GM04503 (cell line): ENCODE measurements at regions not wholly inside any gene's neighbourhood (a gene's known extent, or its start where the extent isn't known, plus 50 kb on each side); places are given as distances from the start of the nearest gene placed in this dataset.
"Not testable (repeated sequence)": the region's sequence is repeated elsewhere in the genome, so short reads cannot be mapped to it uniquely, and the experiment has no call there.

Experiments
- DNase-seq: peaks from one replicate; pipeline ENCODE4 v3.0.0-alpha.2; 2012; ENCODE audit warnings: low read depth

DNA sequence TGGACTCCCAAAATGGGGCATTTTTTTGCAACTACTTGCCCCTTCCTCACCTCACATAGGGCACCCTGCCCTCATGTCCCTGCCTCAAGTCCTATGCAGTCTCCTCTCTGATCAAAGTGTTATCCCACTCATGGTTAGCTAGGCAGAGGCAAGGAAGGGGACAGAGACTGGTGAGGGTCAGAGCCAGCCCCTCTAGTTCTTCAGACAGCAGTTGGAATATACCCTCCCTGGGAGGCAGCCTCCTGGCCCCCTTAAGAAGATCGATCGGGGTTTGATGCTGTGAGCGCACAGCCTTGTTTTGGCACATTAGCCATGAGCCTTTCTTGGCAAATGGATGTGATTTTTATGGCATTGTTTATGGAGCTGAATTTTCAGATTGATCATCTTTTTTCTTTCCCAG, 436.9 kb downstream of the BUD13 start:
- no peak for DNase-seq

DNA sequence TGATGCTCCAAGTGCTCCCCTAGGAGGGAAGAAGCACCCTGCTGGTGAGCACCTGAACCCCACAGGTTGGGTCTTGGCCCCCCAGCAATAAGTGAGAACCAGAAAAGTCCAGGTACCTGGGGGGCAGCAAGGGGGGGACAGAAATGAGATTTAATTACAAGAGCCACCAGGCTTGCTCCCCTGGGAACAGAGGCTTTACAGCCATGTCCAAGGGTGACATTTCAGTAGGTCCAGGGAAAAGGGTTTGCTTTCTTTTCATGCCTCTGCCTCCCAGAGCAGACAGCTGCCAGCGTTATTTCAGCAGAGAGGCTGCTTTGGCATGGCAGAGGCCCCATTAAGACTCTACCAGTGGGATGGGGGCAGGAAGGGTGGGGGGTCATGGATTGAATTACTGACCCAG, 437.7 kb downstream of the BUD13 start:
- DNase-seq = no peak

DNA sequence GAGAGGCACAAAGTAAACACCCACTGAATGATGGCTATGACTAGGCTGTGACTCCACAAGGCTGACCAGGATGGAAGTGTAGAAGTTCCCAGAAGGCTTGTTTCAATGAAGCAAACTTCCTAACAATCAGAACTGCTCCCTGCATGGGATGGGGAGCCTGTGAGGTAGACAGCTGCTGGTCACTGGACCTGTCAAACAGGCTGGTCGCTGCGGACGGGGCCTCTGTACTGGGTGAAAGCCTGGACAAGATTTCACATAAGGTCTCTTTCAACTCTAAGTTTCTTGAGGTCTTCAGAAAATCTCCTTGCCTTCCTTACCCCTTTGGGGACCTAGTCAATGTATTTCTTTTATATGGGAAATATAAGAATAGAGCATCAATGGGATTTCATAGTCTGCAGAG, 438.2 kb downstream of the BUD13 start:
- DNase-seq = no peak

DNA sequence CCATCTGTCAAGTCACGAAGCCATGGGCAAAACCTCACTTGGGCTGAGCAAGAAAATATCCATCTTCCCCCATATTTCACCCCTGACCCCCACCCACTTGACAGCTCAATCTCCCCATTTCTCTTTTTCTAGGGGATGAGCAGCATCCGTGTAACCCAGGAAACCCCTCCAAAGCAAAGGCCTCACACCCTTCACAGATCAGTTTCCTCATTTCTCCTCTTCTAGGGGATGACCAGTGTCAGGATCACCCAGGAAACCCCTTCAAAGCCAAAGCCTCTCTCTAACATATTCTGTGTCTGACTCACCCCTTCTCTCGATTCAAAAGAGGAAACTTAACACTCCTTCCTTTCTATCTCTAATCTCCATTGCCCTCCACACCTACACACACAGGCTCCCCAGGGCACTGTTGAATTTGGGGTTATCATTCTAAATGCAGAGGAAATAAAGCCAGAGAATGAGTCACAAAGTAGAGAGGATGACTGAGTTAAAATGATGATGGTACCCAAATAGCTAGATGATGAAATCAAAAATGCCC, 439.7 kb downstream of the BUD13 start:
- no peak for DNase-seq

DNA sequence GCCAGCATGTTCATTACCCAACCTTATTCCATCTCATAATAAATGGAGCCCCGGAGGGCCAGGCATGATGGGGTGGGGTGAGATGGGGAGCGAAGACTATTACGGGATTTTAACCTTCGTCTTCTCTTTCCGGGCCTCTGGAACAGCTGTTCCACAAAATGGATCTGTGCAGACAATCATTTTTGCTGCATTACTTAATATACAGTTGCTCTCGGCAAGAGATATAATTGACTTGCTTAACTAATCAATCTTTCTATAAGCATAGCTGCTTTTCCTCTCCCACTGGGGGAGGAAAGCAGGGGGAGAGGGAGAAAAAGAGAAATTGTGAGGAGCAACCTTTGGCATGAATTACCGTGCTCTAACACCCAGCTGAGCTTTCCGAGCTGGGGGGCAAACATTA, 440.4 kb downstream of the BUD13 start:
- DNase-seq = no peak

DNA sequence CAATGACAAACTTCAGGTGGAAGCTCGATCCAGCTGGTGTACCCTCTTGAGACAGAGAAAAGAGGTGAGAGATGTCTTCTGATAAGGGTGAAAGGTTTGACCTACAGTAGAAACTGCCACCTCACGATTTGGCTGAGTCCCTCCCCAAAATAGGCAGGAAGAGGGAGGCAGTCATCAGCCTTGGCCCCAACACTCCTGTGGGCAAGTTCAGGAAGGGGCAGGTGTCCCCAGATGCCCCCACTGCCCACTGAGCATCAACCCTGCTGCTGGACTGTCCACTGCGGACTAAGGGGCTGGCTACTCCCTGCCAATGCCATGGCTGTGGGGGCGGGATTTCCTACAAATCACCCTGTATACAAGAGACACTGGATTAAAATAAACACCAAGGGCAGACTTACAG, 441.4 kb downstream of the BUD13 start:
- no peak for DNase-seq

DNA sequence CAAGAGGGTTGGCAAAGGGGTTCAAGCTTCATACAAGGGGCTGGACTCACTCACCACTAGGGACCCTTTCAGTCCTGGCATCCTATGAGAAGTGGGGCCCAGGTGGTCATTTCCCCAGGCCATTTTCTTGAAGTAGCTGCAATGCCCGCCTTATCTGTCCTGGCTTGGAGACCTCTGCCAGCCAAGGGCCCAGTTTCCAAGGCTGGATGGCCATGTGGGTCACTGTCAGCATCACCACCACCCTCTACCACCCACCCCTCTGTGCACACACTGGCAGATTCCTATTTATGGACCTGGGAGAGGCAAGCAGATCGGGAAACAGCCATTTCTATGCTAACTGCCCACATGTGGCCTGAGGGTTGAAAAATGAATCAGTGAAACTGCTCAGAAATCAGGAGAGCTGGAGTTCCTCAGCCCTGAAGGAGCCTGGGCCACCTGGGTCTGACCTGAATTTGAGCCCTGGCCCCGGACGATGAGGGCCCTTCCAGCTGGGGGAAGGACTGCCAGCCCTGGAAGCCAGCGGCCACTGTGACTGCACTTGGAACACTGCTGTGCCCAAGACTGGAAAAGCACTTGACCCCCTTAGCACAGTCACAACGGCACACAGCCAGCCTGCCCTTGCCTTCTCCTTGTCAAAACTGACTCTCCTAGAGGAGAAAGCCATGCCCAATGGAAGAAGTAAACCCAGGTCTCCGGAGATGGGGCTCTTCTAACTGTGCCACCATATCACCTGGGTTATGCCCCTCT, 442.2 kb downstream of the BUD13 start:
- no peak for DNase-seq

GRCh38 chr11:116329354-116330090, 443.3 kb downstream of the BUD13 start:
- DNase-seq = no peak

- DNase-seq = no peak
Observed at GRCh38 chr11:116328851-116329250, 443.9 kb downstream of the BUD13 start.

DNA sequence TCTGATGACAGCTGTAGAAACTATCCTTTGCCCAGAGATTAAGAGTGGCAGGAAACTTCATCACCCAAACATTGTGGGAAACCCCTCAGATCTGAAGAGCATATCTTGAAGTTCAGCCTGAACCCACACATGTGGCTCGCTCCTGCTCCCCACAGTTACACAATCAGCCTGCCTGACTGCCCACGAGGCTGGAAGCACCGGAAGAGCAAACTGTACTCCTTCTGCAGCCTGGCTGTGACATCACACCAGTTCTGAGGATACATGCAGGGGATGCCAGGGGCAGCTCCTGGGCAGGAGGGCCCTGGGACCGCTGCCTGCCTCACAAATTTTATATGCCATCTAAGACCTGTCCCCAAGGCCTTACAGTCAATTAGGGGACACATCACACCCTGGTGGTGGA, 444.4 kb downstream of the BUD13 start:
- DNase-seq = no peak

DNA sequence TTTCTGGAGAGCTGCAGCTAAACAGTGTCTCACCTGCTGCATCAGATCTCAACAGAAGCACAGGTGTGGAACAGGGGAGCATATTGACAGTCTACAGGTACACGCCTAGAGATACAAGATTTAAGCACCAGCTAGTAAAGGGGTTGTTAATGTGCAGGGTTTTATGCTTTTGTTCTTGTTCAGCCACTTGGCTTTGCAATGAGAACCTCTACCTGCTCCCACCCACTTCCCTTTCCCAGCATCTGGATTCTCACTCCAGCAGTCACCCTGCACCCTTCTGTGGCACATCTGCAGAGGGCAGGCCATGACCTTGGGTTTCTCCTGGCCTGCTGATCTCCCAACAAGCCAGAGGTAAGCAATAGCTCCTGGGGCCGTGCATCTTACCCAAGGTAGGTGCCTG, 446.6 kb downstream of the BUD13 start:
- no peak for DNase-seq

DNA sequence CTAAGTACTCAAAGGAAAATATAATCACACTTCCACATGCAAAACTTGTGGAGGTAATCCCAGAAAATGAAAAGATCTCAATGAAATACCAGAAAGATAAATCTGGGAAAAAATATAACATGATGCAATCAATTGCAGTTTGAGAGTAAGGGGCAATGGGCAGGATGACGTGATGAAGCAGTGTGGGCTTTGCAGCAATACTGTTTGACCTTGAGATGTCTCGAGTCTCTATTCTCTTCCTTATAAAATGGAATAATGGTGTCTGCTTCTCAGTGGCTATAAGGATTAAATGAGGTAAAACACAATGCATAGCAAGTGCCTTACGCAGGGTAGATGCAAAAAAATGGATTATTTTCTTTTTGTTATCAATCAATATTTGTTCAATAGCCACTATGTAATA, 447.5 kb downstream of the BUD13 start:
- DNase-seq = no peak

- not testable (repeated sequence) for DNase-seq
Observed at GRCh38 chr11:116324077-116324476, 448.7 kb downstream of the BUD13 start.

GRCh38 chr11:116317212-116317611, 455.6 kb downstream of the BUD13 start:
- no peak for DNase-seq

- DNase-seq = no peak
Observed at GRCh38 chr11:116314006-116314405, 458.8 kb downstream of the BUD13 start.

DNA sequence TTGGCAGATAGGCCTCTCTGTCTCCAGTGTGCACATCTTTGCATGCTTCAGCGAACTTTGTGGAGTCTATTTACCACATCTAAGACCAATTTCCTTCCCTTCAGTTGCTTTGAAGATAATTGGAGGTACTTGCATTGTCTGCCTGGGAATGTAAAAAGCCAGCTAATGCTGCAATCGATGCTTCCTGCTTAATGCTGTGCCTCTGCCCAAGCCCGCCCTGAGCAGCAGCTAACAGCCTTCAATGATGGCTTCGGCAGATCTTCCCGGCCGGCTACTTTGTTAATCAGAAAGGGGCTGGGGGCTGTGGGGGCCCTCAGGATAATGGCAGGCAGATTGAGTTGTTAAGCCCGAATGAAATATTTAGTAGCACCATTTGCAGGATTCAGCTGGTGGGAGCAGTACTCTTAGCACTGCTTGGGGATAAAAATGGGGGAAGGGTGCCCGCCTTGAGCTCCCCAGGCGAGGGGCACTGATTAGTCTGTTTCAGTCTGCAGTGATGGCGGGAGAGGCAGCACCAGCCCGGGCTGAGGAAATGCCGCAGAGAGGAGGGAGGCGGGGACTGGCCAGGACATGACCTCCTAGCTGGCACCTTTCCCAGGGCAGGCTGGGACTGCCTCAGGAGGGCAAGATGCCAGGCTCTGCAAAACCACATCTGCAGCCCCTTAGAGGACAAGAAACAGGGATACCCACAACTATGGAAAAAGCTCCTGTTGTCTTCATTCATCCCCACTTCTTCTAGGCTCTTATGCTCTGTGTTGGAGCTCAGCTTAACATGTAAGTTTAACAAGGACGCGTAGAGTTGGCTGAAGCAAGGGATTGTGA, 460.0 kb downstream of the BUD13 start:
- DNase-seq = no peak

DNA sequence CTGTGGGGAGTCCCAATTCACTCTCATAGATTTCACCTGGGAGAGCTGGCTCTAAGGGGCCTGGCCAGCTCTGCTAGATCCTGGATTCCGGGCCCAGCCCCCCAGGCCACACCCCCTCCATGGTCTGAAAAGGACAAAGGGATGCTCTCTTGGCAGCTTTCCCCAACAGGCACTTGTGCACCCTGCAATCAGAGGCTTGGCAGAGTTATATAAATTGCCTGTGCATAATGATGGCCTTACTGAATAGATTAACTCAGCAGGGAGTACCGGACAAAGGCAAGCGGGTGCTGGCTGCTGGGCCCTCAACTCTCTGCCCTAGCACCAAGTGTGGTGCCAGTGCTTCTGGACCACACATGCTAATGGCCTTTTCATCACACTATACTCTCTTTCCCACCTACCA, 461.6 kb downstream of the BUD13 start:
- no peak for DNase-seq

DNA sequence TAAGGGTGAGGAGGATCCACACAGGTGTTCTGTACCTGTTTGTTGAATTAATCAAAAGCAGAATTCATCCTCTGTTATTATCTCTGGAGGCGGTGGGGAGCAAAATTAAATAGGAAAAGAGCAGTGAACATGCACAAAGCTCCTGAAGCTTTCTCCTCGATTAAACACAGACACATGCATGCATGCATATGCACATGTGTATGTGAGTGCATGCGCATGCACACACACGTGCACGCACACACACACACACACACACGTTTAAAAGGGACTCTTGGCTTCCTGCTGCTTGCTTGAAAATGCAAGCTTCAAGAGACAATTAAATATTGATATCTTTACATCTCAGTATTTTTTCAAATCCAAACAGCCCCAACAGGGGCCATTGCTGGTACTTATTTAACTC, 462.1 kb downstream of the BUD13 start:
- DNase-seq = no peak

DNA sequence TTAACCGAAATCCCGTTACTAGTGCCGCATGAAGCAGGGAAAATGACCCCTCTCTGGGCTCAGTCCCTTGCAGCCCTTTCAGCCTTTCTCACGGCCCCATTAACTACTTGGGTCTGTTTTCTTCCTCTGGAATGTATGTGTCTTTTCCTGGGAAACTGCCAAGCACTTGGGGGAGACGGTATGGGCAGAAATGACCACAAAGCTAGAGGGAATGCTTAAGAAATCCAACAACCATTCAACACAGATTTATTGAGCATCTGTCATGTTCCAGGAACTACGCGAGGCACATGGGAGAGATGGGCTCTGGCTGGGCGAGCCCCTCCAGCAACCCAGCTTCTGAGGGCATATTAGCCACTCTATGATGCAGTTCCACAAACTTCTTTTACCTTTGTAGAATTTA, 462.6 kb downstream of the BUD13 start:
- DNase-seq = no peak

- no peak for DNase-seq
Observed at GRCh38 chr11:116309446-116309845, 463.3 kb downstream of the BUD13 start.

DNA sequence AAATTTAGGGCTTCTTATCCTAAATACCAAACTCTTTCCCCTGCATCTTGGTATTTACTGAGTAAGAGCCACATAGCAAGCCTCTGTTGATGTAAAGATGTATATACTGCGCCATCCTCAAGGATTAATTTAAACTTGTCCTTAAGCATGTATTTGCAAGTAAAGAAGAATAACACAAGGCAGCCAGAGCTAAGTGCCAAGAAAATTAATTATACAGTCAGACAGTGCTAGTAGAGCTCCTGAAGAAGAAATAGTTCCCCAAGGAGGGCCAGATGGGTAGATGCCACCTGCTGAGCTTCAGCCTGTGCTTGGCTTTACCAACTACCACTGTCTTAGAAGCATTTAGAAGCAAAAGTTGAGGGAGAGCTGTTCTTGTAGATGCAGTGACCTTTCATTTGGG, 470.0 kb downstream of the BUD13 start:
- DNase-seq = no peak

- no peak for DNase-seq
Observed at GRCh38 chr11:116301141-116301540, 471.6 kb downstream of the BUD13 start.

DNA sequence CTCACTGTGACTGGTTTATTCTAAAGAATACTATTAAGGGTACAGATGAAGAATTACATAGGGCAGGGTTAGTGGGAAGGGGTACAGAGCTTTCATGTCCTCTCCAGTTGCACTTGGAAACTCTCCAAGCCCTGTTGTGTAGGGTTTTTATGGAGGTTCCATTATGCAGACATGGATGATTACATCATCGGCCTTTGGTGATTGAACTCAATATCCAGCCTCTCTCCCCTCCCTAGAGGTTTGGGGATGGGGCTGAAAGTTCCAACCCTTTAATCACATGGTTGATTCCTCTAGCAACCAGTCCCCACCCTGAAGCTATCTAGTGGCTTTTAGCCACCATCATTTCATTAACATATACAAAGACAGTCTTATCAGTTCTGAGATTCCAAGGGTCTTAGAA, 472.6 kb downstream of the BUD13 start:
- DNase-seq = no peak
